Stomach (tissue), 8 donors: ENCODE measurements at regions not wholly inside any gene's neighbourhood (a gene's known extent, or its start where the extent isn't known, plus 50 kb on each side); places are given as distances from the start of the nearest gene placed in this dataset.
A peak's percentile ranks its signal among the peaks of the same experiment; 100 is the strongest.

Source experiments
- DNase-seq, 2 donors: peaks; one replicate each; pipeline versions ENCODE4 v3.0.0 to v3.0.0-alpha.2; 2013 to 2019
- H3K27ac ChIP-seq, 5 donors: fragments of 200-600 bp in 4 of 5; sonication (generic) in 4 of 5; one replicate each; pipeline ENCODE4 v1.5.1; 2013 to 2019; ENCODE audit warnings: mild to moderate bottlenecking in 1 of 5, moderate library complexity in 1 of 5
- H3K27me3 ChIP-seq, 3 donors: fragments of 200-600 bp; sonication (generic); one replicate each; pipeline ENCODE4 v1.5.1; 2017 to 2019; ENCODE audit warnings: mixed run types in 1 of 3
- H3K36me3 ChIP-seq, 4 donors: fragments of 200-600 bp; sonication (generic); 1 replicate in 3 of 4; 2 replicates in 1 of 4; pipeline ENCODE4 v1.5.1; 2016 to 2019
- H3K4me1 ChIP-seq, 4 donors: fragments of 200-600 bp; sonication (generic); one replicate each; pipeline ENCODE4 v1.5.1; 2016 to 2019
- H3K4me3 ChIP-seq, 4 donors: fragments of 200-600 bp; sonication (generic) in 3 of 4; one replicate each; pipeline ENCODE4 v1.5.1; 2016 to 2019; ENCODE audit warnings: mild to moderate bottlenecking in 1 of 4
- H3K9me3 ChIP-seq, 4 donors: fragments of 200-600 bp; sonication (generic); one replicate each; pipeline ENCODE4 v1.5.1; 2016 to 2019
- CTCF ChIP-seq, 7 experiments: fragments of 450-650 bp in 4 of 7; fragments of 200-600 bp in 3 of 7; sonication (generic) in 3 of 7; IDR thresholded peaks; one replicate each; pipeline ENCODE4 v1.5.1; 2016 to 2019; ENCODE audit warnings: antibody characterized with exemption in 7 of 7, control low read depth in 2 of 7, mild to moderate bottlenecking in 1 of 7
- EP300 ChIP-seq: sonication (generic); formaldehyde crosslinking; IDR thresholded peaks from one replicate; pipeline ENCODE4 v1.6.1; 2017; ENCODE audit warnings: antibody characterized with exemption
- POLR2A ChIP-seq, 4 donors: fragments of 450-650 bp; IDR thresholded peaks; one replicate each; pipeline ENCODE4 v1.6.1; 2016; ENCODE audit warnings: antibody characterized with exemption in 4 of 4, control low read depth in 2 of 4, mild to moderate bottlenecking in 1 of 4, moderate library complexity in 1 of 4
- POLR2AphosphoS5 ChIP-seq, 3 donors: sonication (generic); formaldehyde crosslinking; IDR thresholded peaks; one replicate each; pipeline ENCODE4 v1.6.1; 2016; ENCODE audit warnings: antibody characterized with exemption in 3 of 3
- WGBS, 5 donors: extraction: QIAGEN DNeasy Blood & Tissue Kit in 3 of 5; methylation state at CpG; one replicate each; pipeline versions ENCODE4 v1.1.5 to v1.1.7; 2013 to 2018; 5-methylcytosine and 5-hydroxymethylcytosine counted together
- intact Hi-C: fragments of 100-400 bp; cut with DNase I; formaldehyde crosslinking; loops from one replicate; pipeline ENCODE4 v1.15.1; 2023; ENCODE audit warnings: low total_unique reads
- donor health status: healthy with polysubstance abuse.
- donor health status: Bipolar disorder and iron deficiency.
- donor health status: healthy.

GRCh38 chr4:41865981-41866798 lies 69.0 kb upstream of the TMEM33 start:
- H3K27ac ChIP-seq, result no peak overlapping the region
- WGBS, 5 donors, result 8 to 15% (median 9%) methylated on average over 42 of the region's 42 CpGs
- H3K4me1 ChIP-seq, result peaks cover 6 to 23% (median 15%) of the 10 kb centered on the region in 4 donors
- intact Hi-C loops, result no loop called here
- DNase-seq, result no peak
- no peak for TF ChIP-seq CTCF (IDR thresholded peaks at IDR 0.05)
- no peak for TF ChIP-seq POLR2A (IDR thresholded peaks at IDR 0.05)
- no peak for TF ChIP-seq POLR2AphosphoS5 (IDR thresholded peaks at IDR 0.05)
- TF ChIP-seq EP300, result no peak
- peak overlapping the region in 1 of 4 donors; percentile 10 for H3K4me3 ChIP-seq
- peaks cover 17 to 92% (median 55%) of the 10 kb centered on the region in 3 donors for H3K27me3 ChIP-seq
- peaks cover 0 to 9% (median 0%) of the 10 kb centered on the region in 4 donors for H3K9me3 ChIP-seq
- H3K36me3 ChIP-seq, result no peaks in the 10 kb centered on the region

- Histone ChIP-seq H3K27me3 (peaks cover 17 to 90% (median 55%) of the 10 kb centered on the region in 3 donors), H3K27ac (no peak overlapping the region), H3K9me3 (peaks cover 0 to 9% (median 0%) of the 10 kb centered on the region in 4 donors), H3K4me1 (peaks cover 6 to 23% (median 15%) of the 10 kb centered on the region in 4 donors), H3K4me3 (no peak overlapping the region), H3K36me3 (no peaks in the 10 kb centered on the region)
- 6 to 13% (median 7%) methylated on average over 29 to 33 of the region's 33 CpGs for WGBS, 5 donors
- DNase-seq, result no peak
- intact Hi-C loops, result no loop called here
- no peak for TF ChIP-seq POLR2A (IDR thresholded peaks at IDR 0.05)
- TF ChIP-seq EP300, result no peak
These were observed 69.8 kb upstream of the TMEM33 start for GRCh38 chr4:41865306-41865980.

- Histone ChIP-seq H3K27me3 (peaks cover 0 to 67% (median 13%) of the 10 kb centered on the region in 3 donors), H3K9me3 (no peaks in the 10 kb centered on the region), H3K4me1 (no peaks in the 10 kb centered on the region), H3K27ac (no peak overlapping the region), H3K4me3 (no peak overlapping the region), H3K36me3 (no peaks in the 10 kb centered on the region)
- intact Hi-C loops, result no loop called here
- TF ChIP-seq POLR2AphosphoS5 (IDR thresholded peaks at IDR 0.05) (no peak), CTCF (IDR thresholded peaks at IDR 0.05) (no peak), POLR2A (IDR thresholded peaks at IDR 0.05) (no peak), EP300 (no peak)
- 37 to 44% (median 43%) methylated on average over 4 of the region's 4 CpGs for WGBS, 5 donors
- DNase-seq, result no peak
These were observed 76.1 kb upstream of the TMEM33 start for GRCh38 chr4:41859087-41859486.

GRCh38 chr4:41857226-41857641 lies 78.0 kb upstream of the TMEM33 start:
- Histone ChIP-seq H3K27me3 (peaks cover 0 to 59% (median 0%) of the 10 kb centered on the region in 3 donors), H3K27ac (no peak overlapping the region), H3K9me3 (no peaks in the 10 kb centered on the region), H3K36me3 (no peaks in the 10 kb centered on the region), H3K4me1 (no peaks in the 10 kb centered on the region), H3K4me3 (no peak overlapping the region)
- peak in 1 of 2 donors; percentile 64 for DNase-seq
- TF ChIP-seq CTCF (IDR thresholded peaks at IDR 0.05) (no peak), EP300 (no peak), POLR2AphosphoS5 (IDR thresholded peaks at IDR 0.05) (no peak), POLR2A (IDR thresholded peaks at IDR 0.05) (no peak)
- intact Hi-C loops, result no loop called here
- 51 to 73% (median 69%) methylated on average over 4 of the region's 4 CpGs for WGBS, 5 donors
